Gastroesophageal sphincter (tissue), 4 donors: ENCODE measurements at regions not wholly inside any gene's neighbourhood (a gene's known extent, or its start where the extent isn't known, plus 50 kb on each side); places are given as distances from the start of the nearest gene placed in this dataset.

Experiments used
- ATAC-seq: fragments of 150-250 bp; one replicate; pipeline ENCODE4 v1.9.1; 2016; ENCODE audit warnings: mild to moderate bottlenecking, moderate library complexity
- H3K27ac ChIP-seq, 4 donors: fragments of 200-600 bp; sonication (generic) in 3 of 4; 1 replicate in 3 of 4; 2 replicates in 1 of 4; pipeline ENCODE4 v1.5.1; 2016 to 2019
- H3K27me3 ChIP-seq: fragments of 200-600 bp; sonication (generic); one replicate; pipeline ENCODE4 v1.5.1; 2019
- H3K36me3 ChIP-seq, 2 donors: fragments of 200-600 bp; sonication (generic); one replicate each; pipeline ENCODE4 v1.5.1; 2019; ENCODE audit warnings: control low read depth in 1 of 2
- H3K4me1 ChIP-seq, 3 donors: fragments of 200-600 bp; sonication (generic); 1 replicate in 2 of 3; 2 replicates in 1 of 3; pipeline ENCODE4 v1.5.1; 2016 to 2019; ENCODE audit warnings: control low read depth in 2 of 3
- H3K4me3 ChIP-seq, 2 donors: fragments of 200-600 bp; sonication (generic); one replicate each; pipeline ENCODE4 v1.5.1; 2019; ENCODE audit warnings: mild to moderate bottlenecking in 1 of 2, moderate library complexity in 1 of 2
- H3K9me3 ChIP-seq, 3 donors: fragments of 200-600 bp; sonication (generic); one replicate each; pipeline ENCODE4 v1.5.1; 2017 to 2019; ENCODE audit warnings: control low read depth in 2 of 3
- CTCF ChIP-seq, 4 experiments: fragments of 200-600 bp in 2 of 4; fragments of 450-650 bp in 2 of 4; sonication (generic) in 1 of 4; IDR thresholded peaks; one replicate each; pipeline ENCODE4 v1.5.1; 2017 to 2019; ENCODE audit warnings: antibody characterized with exemption in 4 of 4, mild to moderate bottlenecking in 2 of 4, moderate library complexity in 2 of 4
- EP300 ChIP-seq: sonication (generic); formaldehyde crosslinking; IDR thresholded peaks from one replicate; pipeline ENCODE4 v1.6.1; 2017; ENCODE audit warnings: antibody characterized with exemption, mild to moderate bottlenecking
- POLR2A ChIP-seq, 2 donors: fragments of 450-650 bp; IDR thresholded peaks; one replicate each; pipeline ENCODE4 v1.6.1; 2017; ENCODE audit warnings: antibody characterized with exemption in 2 of 2, mild to moderate bottlenecking in 2 of 2, moderate library complexity in 1 of 2
- POLR2AphosphoS5 ChIP-seq: sonication (generic); formaldehyde crosslinking; IDR thresholded peaks from one replicate; pipeline ENCODE4 v1.6.1; 2017; ENCODE audit warnings: antibody characterized with exemption
- WGBS, 2 donors: methylation state at CpG; one replicate each; pipeline ENCODE4 v1.1.5; 2018; ENCODE audit warnings: low coverage in 1 of 2; 5-methylcytosine and 5-hydroxymethylcytosine counted together

- 78 to 93% methylated on average over 3 to 8 of the region's 9 CpGs for WGBS, 2 donors
- Histone ChIP-seq H3K27me3 (peaks cover 5% of the 10 kb centered on the region), H3K4me1 (no peaks in the 10 kb centered on the region), H3K9me3 (no peaks in the 10 kb centered on the region), H3K4me3 (no peak overlapping the region), H3K36me3 (no peaks in the 10 kb centered on the region), H3K27ac (no peak overlapping the region)
- ATAC-seq, result no peak
- no peak for TF ChIP-seq EP300
- no peak for TF ChIP-seq POLR2A (IDR thresholded peaks at IDR 0.05)
- TF ChIP-seq POLR2AphosphoS5, result no peak
- no peak for TF ChIP-seq CTCF (IDR thresholded peaks at IDR 0.05)
Measured at GRCh38 chr1:14102180-14102579, 402.2 kb downstream of the PRDM2 start.

- ATAC-seq, result no peak
- Histone ChIP-seq H3K36me3 (no peaks in the 10 kb centered on the region), H3K27me3 (peaks cover 5% of the 10 kb centered on the region), H3K4me3 (no peak overlapping the region), H3K9me3 (no peaks in the 10 kb centered on the region), H3K4me1 (peaks cover 0 to 11% (median 0%) of the 10 kb centered on the region in 3 donors), H3K27ac (no peak overlapping the region)
- 74 to 87% methylated on average over 3 to 4 of the region's 7 CpGs for WGBS, 2 donors
- TF ChIP-seq POLR2AphosphoS5 (no peak), CTCF (IDR thresholded peaks at IDR 0.05) (no peak), POLR2A (IDR thresholded peaks at IDR 0.05) (no peak), EP300 (no peak)
Measured at GRCh38 chr1:14103878-14104430, 404.0 kb downstream of the PRDM2 start.

- 39 to 60% methylated on average over 1 to 2 of the region's 2 CpGs for WGBS, 2 donors
- no peak for ATAC-seq
- no peaks in the 10 kb centered on the region for H3K9me3 ChIP-seq
- no peak overlapping the region for H3K4me3 ChIP-seq
- TF ChIP-seq EP300 (no peak), CTCF (IDR thresholded peaks at IDR 0.05) (no peak), POLR2AphosphoS5 (no peak), POLR2A (IDR thresholded peaks at IDR 0.05) (no peak)
- no peak overlapping the region for H3K27ac ChIP-seq
- H3K27me3 ChIP-seq, result no peaks in the 10 kb centered on the region
- peaks cover 0 to 14% (median 0%) of the 10 kb centered on the region in 3 donors for H3K4me1 ChIP-seq
- no peaks in the 10 kb centered on the region for H3K36me3 ChIP-seq
Measured at GRCh38 chr1:14106126-14106525, 406.1 kb downstream of the PRDM2 start.

GRCh38 chr1:14106679-14107313 is 406.8 kb downstream of the PRDM2 start:
- TF ChIP-seq CTCF (IDR thresholded peaks at IDR 0.05), result no peak
- no peak for TF ChIP-seq EP300
- H3K36me3 ChIP-seq, result no peaks in the 10 kb centered on the region
- ATAC-seq, result no peak
- no peak overlapping the region for H3K4me3 ChIP-seq
- H3K9me3 ChIP-seq, result no peaks in the 10 kb centered on the region
- 81 to 85% methylated on average over 3 of the region's 4 CpGs for WGBS, 2 donors
- peaks cover 0 to 14% (median 0%) of the 10 kb centered on the region in 3 donors for H3K4me1 ChIP-seq
- no peak overlapping the region for H3K27ac ChIP-seq
- H3K27me3 ChIP-seq, result no peaks in the 10 kb centered on the region
